ENCODE measurements at regions not wholly inside any gene's neighbourhood (a gene's known extent, or its start where the extent isn't known, plus 50 kb on each side); places are given as distances from the start of the nearest gene placed in this dataset.

DNA sequence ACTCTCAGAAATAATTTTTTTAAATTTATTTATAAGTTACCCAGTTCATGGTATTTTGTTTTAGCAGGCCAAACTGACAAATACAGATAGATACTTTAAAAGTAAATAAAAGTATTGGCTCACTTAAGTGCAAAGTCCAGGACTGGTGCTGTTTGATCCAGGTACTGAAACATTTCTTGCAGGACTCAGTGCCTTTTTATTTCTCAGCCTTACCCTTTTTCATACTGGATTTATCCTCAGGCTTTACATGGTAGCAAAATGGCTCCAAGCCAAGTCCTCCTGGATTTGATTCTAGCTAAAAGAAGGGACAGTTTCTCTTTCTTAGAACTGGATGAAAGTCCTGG is 83.8 kb downstream of the DIRAS3 start:
- no peak overlapping the region for H3K9ac ChIP-seq (ENCODE audit: low read length)
- no peak overlapping the region for H3K4me3 ChIP-seq (ENCODE audit: low read length)
- no peaks in the 10 kb centered on the region for H3K27me3 ChIP-seq (replicated peaks; ENCODE audit: control insufficient read depth, insufficient read depth, low read length)
- no peaks in the 10 kb centered on the region for H3K36me3 ChIP-seq (ENCODE audit: control insufficient read depth, insufficient read depth, low read length, severe bottlenecking)
- DNase-seq (ENCODE audit: low read depth): no peak
- peaks cover 19% of the 10 kb centered on the region for H3K9me3 ChIP-seq (ENCODE audit: control insufficient read depth, low read length)
- H3K4me1 ChIP-seq (ENCODE audit: control insufficient read depth, insufficient read depth, low read length): peaks cover 5% of the 10 kb centered on the region

DNA sequence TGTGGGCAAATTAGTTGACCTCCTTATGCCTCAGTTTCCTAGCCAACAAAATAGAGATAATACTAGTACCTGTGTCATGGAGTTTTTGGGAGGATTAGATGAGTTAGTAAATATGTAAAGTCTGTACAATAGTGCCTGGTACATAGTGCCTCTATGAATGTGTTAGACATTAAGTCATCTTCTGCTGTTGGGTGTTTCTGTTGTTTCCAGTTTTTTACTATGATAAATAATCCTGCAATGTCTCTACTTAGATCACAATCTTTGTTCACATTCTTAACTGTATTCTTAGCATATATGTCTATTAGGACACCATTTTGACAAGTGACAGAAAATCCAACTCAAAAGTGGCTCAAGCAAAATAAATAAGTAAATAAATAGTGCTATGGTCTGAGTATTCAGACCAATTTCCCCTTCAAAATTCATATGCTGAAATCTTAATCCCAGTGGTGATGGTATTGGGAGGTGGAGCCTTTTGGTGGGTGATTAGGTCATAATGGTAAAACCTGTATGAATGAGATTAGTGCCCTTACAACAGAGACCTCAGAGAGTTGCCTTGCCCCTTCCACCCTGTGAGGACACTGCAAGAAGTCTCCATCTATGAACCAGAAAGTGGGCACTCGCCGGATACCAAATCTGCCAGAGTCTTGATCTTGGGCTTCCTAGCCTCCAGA is 84.3 kb downstream of the DIRAS3 start:
- Histone ChIP-seq H3K27me3 (replicated peaks; ENCODE audit: control insufficient read depth, insufficient read depth, low read length) (no peaks in the 10 kb centered on the region), H3K4me3 (ENCODE audit: low read length) (no peak overlapping the region), H3K4me1 (ENCODE audit: control insufficient read depth, insufficient read depth, low read length) (peaks cover 5% of the 10 kb centered on the region), H3K36me3 (ENCODE audit: control insufficient read depth, insufficient read depth, low read length, severe bottlenecking) (no peaks in the 10 kb centered on the region), H3K9ac (ENCODE audit: low read length) (no peak overlapping the region), H3K9me3 (ENCODE audit: control insufficient read depth, low read length) (peaks cover 19% of the 10 kb centered on the region)
- DNase-seq (ENCODE audit: low read depth): no peak

DNA sequence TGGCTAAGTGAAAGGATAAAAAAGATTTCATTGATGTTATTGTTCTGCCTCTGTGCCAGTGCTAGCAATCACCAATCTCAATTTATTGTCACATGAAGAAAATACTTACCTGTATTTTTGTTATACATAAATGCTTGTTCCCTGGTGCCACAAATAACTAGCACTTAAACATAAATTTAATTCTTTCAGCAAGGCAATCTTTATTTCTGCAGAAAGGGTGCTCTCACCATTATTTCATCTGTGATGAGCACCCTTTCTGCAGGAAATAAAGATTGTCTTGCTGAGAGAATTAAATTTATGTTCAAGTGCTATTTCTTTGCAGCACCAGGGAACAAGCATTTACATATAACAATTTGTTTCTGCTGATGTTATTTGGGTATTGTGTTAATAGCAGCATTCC is 87.2 kb downstream of the DIRAS3 start:
- Histone ChIP-seq H3K4me3 (ENCODE audit: low read length) (no peak overlapping the region), H3K4me1 (ENCODE audit: control insufficient read depth, insufficient read depth, low read length) (no peaks in the 10 kb centered on the region), H3K9ac (ENCODE audit: low read length) (no peak overlapping the region), H3K9me3 (ENCODE audit: control insufficient read depth, low read length) (peaks cover 19% of the 10 kb centered on the region), H3K27me3 (replicated peaks; ENCODE audit: control insufficient read depth, insufficient read depth, low read length) (no peaks in the 10 kb centered on the region), H3K36me3 (ENCODE audit: control insufficient read depth, insufficient read depth, low read length, severe bottlenecking) (no peaks in the 10 kb centered on the region)
- no peak for DNase-seq (ENCODE audit: low read depth)

DNA sequence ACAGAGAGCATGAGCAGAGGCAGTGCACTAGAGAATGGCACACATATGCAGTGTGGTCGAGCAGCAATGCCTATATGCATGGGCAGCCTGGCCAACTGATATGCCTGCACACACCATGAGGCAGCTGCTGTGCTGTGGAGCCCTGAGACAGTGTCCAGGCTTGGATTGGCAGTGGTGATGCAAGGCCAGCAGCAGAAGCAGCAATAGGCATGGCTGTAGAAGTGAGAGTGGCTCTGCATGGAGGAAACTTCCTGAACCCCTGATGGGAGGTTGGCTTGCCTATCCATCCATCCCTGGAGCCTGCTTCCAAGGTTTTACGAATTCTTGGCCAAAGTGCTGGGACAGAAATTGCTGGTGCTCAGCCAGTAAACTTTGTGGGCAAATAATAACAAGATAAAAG is 89.7 kb downstream of the DIRAS3 start:
- Histone ChIP-seq H3K9ac (ENCODE audit: low read length) (no peak overlapping the region), H3K4me1 (ENCODE audit: control insufficient read depth, insufficient read depth, low read length) (peaks cover 20% of the 10 kb centered on the region), H3K9me3 (ENCODE audit: control insufficient read depth, low read length) (peaks cover 19% of the 10 kb centered on the region), H3K27me3 (replicated peaks; ENCODE audit: control insufficient read depth, insufficient read depth, low read length) (no peaks in the 10 kb centered on the region), H3K4me3 (ENCODE audit: low read length) (no peak overlapping the region), H3K36me3 (ENCODE audit: control insufficient read depth, insufficient read depth, low read length, severe bottlenecking) (no peaks in the 10 kb centered on the region)
- no peak for DNase-seq (ENCODE audit: low read depth)

DNA sequence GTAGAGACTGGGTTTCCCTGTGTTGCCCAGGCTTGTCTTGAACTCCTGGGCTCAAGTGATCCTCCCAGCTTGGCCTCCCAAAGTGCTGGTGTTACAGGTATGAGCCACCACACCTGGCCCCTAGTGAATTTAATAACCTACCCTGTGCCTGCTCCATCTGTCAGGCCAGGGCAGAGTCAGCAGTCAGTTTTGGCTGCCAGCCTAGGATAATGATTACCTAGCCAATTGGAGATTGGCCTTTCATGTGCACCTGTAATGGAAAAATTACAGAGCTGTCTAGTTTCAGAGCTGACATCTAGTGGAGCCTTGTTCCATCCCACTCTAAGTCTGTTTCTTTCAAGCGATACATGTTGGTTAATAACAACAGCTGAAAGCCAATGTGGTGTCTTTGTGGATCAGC is 92.0 kb downstream of the DIRAS3 start:
- Histone ChIP-seq H3K27me3 (replicated peaks; ENCODE audit: control insufficient read depth, insufficient read depth, low read length) (no peaks in the 10 kb centered on the region), H3K9ac (ENCODE audit: low read length) (no peak overlapping the region), H3K36me3 (ENCODE audit: control insufficient read depth, insufficient read depth, low read length, severe bottlenecking) (no peaks in the 10 kb centered on the region), H3K9me3 (ENCODE audit: control insufficient read depth, low read length) (peaks cover 14% of the 10 kb centered on the region), H3K4me1 (ENCODE audit: control insufficient read depth, insufficient read depth, low read length) (peaks cover 21% of the 10 kb centered on the region), H3K4me3 (ENCODE audit: low read length) (no peak overlapping the region)
- DNase-seq (ENCODE audit: low read depth): no peak

DNA sequence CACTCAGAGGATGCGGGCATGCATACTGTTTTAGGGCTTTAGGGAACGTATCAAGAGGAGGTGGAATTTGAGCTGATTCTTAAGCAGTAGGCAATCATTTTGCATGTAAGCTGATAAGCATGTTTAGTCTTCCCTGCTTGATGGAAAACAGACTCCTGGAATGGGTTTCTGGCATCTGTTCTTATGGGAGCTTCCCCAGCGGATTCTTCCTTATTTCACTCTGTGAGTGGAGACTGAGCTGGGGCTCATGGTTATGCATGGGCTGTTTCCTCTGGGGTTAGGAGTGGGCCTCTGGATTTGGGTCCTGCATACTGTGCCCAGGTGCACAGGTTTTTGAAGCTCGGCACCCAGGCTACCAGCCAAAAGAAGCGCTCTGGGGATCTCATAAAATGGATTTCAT is 93.4 kb downstream of the DIRAS3 start:
- H3K9me3 ChIP-seq (ENCODE audit: control insufficient read depth, low read length): no peaks in the 10 kb centered on the region
- H3K9ac ChIP-seq (ENCODE audit: low read length): no peak overlapping the region
- H3K27me3 ChIP-seq (replicated peaks; ENCODE audit: control insufficient read depth, insufficient read depth, low read length): no peaks in the 10 kb centered on the region
- no peak overlapping the region for H3K4me3 ChIP-seq (ENCODE audit: low read length)
- H3K4me1 ChIP-seq (ENCODE audit: control insufficient read depth, insufficient read depth, low read length): peaks cover 32% of the 10 kb centered on the region
- peak; percentile 68 for DNase-seq (ENCODE audit: low read depth)
- H3K36me3 ChIP-seq (ENCODE audit: control insufficient read depth, insufficient read depth, low read length, severe bottlenecking): no peaks in the 10 kb centered on the region

DNA sequence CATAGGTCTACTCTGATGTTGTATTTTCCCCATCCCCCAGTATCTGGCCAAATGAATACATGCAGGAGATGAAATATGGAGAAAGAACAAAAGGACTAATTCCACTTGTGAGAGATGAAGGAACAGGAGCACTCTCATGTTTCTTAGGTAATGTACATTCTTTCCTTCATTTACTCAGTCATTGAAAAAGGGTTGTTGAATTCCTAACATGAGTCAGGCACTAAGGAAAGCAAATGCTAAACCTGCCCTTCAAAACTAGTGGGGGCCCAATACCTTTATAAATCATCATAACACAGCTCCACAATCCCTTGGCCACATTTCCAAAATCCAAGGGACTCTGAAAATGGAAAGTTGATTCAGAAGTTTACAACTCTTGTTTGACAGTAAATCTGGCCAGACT is 94.3 kb downstream of the DIRAS3 start:
- Histone ChIP-seq H3K4me1 (ENCODE audit: control insufficient read depth, insufficient read depth, low read length) (peaks cover 41% of the 10 kb centered on the region), H3K4me3 (ENCODE audit: low read length) (no peak overlapping the region), H3K9ac (ENCODE audit: low read length) (no peak overlapping the region), H3K36me3 (ENCODE audit: control insufficient read depth, insufficient read depth, low read length, severe bottlenecking) (no peaks in the 10 kb centered on the region), H3K9me3 (ENCODE audit: control insufficient read depth, low read length) (no peaks in the 10 kb centered on the region), H3K27me3 (replicated peaks; ENCODE audit: control insufficient read depth, insufficient read depth, low read length) (no peaks in the 10 kb centered on the region)
- DNase-seq (ENCODE audit: low read depth): no peak

DNA sequence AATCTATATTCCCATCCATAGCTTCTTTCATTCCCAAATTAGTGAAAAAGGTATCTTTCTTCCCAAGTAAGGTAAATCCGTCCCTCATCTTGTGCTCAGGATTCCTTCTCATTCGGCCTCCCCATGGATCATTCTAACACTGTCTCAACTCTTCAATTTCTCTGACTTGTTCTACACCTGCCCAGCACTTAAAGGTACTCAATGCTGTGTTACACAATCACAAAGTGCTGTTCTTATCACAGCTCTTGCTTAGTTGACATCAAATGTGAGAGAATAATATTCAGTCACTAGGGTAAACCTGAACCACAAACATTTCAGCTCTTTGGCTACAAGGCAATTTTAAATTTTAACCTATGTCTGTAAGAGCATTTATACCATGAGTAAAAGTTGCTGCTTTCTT is 94.8 kb downstream of the DIRAS3 start:
- H3K4me1 ChIP-seq (ENCODE audit: control insufficient read depth, insufficient read depth, low read length): peaks cover 41% of the 10 kb centered on the region
- no peaks in the 10 kb centered on the region for H3K27me3 ChIP-seq (replicated peaks; ENCODE audit: control insufficient read depth, insufficient read depth, low read length)

DNA sequence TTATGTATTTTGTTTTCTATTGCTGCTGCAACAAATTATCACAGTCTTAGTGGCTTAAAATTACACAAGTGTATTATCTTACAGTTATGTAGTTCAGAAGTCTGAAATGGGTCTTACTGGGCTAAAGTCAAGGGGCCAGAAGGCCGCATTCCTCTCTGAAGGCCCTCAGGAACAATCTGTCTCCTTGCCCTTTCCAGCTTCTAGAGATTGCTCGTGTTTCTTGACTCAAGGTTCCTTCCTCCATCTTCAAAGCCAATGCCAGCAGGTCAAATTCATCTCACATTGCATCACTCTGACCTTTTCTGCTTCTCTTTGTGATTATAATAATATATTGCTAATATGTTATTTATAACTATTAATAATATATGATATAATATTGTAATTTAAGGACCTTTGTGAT is 97.1 kb downstream of the DIRAS3 start:
- Histone ChIP-seq H3K4me3 (ENCODE audit: low read length) (no peak overlapping the region), H3K27me3 (replicated peaks; ENCODE audit: control insufficient read depth, insufficient read depth, low read length) (no peaks in the 10 kb centered on the region), H3K9ac (ENCODE audit: low read length) (no peak overlapping the region), H3K9me3 (ENCODE audit: control insufficient read depth, low read length) (no peaks in the 10 kb centered on the region), H3K4me1 (ENCODE audit: control insufficient read depth, insufficient read depth, low read length) (peaks cover 53% of the 10 kb centered on the region), H3K36me3 (ENCODE audit: control insufficient read depth, insufficient read depth, low read length, severe bottlenecking) (no peaks in the 10 kb centered on the region)
- DNase-seq (ENCODE audit: low read depth): no peak

More for the DNA sequence above, 94.8 kb downstream of the DIRAS3 start:
- H3K9ac ChIP-seq (ENCODE audit: low read length): no peak overlapping the region
- H3K4me3 ChIP-seq (ENCODE audit: low read length): no peak overlapping the region
- H3K36me3 ChIP-seq (ENCODE audit: control insufficient read depth, insufficient read depth, low read length, severe bottlenecking): no peaks in the 10 kb centered on the region
- H3K9me3 ChIP-seq (ENCODE audit: control insufficient read depth, low read length): no peaks in the 10 kb centered on the region
- DNase-seq (ENCODE audit: low read depth): no peak

DNA sequence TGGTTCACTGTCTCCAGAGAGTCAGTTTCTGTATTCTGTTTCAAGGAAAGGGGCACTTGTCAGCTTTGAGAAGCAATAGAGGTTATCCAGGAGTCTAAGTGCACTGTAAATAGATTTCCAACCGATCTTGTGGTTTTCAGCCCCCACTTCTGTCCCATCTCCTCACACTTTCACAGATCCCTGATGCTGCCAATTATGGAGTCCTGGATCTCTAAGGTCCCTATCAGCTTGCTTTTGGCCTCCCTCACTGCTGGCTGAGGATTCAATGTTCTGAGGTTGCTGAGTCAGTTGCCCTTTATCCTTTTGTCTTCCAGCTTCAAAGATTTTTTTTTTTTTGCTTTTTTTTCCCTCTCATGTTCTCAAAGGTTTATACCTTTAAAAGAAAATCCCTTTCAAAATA is 98.4 kb downstream of the DIRAS3 start:
- Histone ChIP-seq H3K4me3 (ENCODE audit: low read length) (no peak overlapping the region), H3K36me3 (ENCODE audit: control insufficient read depth, insufficient read depth, low read length, severe bottlenecking) (no peaks in the 10 kb centered on the region), H3K9me3 (ENCODE audit: control insufficient read depth, low read length) (no peaks in the 10 kb centered on the region), H3K27me3 (replicated peaks; ENCODE audit: control insufficient read depth, insufficient read depth, low read length) (no peaks in the 10 kb centered on the region), H3K9ac (ENCODE audit: low read length) (no peak overlapping the region), H3K4me1 (ENCODE audit: control insufficient read depth, insufficient read depth, low read length) (peaks cover 57% of the 10 kb centered on the region)
- no peak for DNase-seq (ENCODE audit: low read depth)

DNA sequence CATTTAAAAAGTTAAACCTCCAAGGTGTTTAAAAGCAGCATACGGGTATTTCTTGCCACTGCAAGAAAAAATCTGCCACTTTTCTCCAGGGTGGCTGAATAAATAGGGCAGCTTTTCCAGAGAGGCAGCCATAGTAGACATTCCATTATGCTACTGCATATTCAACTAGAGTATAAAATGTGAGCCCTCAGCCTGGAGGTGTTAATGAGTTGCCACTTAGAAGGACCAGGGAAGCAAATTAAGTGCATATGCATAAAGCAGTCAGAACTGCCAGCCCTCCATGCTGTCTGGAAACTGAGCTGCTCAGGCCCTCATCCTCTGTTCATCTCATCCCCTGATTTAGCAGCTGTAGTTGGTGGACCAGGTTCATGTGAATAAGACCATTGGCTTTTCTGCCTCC is 99.4 kb downstream of the DIRAS3 start:
- H3K4me3 ChIP-seq (ENCODE audit: low read length): no peak overlapping the region
- H3K36me3 ChIP-seq (ENCODE audit: control insufficient read depth, insufficient read depth, low read length, severe bottlenecking): no peaks in the 10 kb centered on the region
- peaks cover 47% of the 10 kb centered on the region for H3K4me1 ChIP-seq (ENCODE audit: control insufficient read depth, insufficient read depth, low read length)
- DNase-seq (ENCODE audit: low read depth): no peak
- H3K27me3 ChIP-seq (replicated peaks; ENCODE audit: control insufficient read depth, insufficient read depth, low read length): no peaks in the 10 kb centered on the region
- no peaks in the 10 kb centered on the region for H3K9me3 ChIP-seq (ENCODE audit: control insufficient read depth, low read length)
- H3K9ac ChIP-seq (ENCODE audit: low read length): no peak overlapping the region

Measured in adipocyte (in vitro differentiated cells).